GM18517 (cell line): ENCODE measurements at regions not wholly inside any gene's neighbourhood (a gene's known extent, or its start where the extent isn't known, plus 50 kb on each side); places are given as distances from the start of the nearest gene placed in this dataset.

Experiments used
- ATAC-seq: cut with Tn5 transposase; IDR thresholded peaks from one replicate; pipeline ENCODE4 v1.9.1; 2021; ENCODE audit warnings: mild to moderate bottlenecking, moderate library complexity; ENCODE audit not compliant: unreplicated experiment

DNA sequence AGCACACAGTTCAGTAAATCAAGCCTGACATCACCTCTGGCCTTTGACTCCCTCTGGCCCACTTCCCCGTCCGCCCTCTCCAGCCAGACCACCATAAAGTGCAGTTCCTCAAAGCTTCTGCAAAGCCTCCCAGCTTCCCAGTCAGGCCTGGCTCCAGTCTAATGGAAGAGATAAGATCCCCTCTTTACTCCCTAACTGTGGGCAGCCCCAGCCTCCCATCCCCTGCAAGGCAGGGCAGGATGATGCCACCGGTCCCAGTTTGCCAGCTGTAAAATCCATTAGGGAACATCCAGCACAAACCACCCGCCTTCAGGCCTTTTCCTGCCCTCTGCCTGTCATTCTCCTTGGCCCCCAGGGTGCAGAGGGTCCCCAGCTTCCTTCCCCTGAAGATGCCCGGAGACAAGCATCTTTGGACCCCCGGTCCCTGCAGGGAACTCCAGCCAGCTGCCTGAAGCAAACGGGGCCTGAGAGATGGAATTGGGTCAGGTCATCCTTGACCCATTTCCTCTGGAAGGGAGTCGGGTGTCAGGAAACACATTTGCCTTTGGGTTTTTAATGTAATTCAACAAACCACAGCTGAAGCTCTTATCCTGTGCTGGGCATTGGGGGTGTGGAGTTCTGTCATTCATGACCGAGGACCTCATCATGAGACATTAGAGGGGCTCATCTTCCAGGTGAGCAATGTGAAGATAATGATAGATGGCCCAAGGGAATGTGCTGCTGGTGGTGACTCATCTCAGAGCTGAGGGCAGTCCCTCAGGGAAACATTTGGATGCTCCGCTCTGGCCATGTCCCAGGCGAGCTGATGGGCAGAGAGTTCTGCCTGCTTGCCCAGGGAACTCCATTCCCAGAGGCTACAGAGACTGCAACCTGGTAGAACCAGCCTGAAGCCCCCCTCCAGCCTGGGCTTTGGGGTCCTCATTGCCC lies 93.8 kb upstream of the CLMN start:
- ATAC-seq = no peak

DNA sequence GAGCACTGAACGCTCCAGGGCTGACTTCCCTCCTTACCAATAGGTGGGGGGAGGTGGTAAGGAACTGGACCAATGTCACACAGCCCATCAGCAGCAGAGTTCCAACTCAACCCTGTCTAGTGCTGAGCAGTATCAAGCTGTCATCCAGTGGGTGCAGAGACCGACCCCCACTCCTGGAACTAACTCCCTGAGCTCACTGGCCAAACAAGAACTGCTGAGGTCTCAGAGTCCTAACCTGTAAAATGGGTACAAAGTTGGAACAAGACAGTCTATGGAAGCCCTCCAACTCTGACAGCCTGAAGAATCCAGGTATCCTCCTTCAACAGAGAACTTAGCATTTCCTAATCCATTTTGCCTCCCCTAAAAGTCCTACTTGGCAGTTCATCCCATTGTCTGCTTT lies 91.1 kb upstream of the CLMN start:
- no peak for ATAC-seq

DNA sequence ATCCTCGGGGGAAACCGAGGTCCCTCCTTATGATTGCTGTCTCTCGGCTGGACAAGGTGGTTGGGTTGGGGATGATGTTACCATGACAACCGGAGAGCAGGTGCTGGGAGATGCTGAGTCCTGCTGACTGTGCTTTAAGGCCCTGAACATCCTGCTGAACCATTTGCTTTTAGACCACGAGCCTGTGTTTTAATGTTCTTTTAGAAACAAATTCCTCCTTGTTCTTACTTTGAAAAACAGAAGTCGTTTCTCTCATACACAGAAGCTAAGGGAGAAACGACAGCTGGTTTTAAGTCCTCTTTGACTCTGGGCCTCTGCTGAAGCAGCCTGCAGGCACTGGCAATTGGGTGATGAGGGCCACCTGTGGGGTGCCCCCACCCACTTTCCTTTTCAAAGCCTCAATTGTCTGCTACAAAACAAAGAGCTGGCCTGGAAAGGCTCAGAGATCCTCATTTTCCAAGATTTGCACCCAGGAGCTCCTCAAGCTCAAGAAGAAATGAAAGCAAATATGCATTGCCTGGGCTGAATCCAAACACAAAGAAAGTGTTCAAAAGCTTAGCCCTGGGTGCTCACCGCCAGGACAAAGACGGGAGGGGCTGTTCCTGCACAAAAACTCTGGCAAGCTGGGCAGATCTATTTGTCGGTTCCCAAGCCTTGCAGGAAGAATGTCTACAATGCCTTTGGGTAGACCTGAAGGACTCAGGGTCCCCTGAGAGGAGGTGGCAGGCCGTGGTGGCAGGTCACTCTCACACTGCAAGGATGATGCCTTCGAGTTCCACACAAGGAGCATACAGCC lies 90.0 kb upstream of the CLMN start:
- ATAC-seq = no peak

DNA sequence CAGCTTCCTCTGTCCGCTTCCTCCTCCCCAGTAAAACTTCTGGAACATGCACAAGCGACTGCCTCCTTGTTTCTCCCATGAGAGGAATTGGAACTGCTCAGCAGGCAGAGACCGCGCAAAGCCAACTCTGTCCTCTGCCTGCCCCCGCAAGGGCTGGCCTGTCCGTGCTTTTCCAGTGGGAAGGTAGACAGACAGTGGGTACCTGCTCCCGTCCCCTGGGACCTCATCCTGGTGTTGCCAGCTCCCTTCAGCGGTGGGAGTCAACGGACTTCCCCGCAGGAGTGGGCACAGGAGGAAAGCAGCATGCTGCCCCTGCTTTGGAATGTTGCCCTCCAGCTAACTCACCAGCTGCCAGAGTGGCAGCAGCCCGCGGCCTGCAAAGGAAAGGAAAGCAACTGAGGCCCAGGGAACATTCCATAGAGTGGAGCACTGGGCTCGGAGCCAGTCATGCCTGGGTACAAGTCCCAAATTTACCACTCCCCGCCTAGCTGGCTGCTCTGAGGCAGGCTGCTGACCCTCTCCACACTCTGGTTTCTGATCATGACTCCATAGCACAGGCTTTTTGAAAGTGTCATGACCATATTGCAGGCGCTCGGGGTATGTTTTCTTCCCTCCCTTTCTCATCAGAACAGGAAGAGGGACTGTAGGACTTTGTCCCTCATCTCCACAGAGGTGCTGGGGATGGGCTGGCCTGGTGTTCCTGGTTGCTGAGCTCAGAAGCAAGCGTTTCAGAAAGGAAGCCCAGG lies 89.2 kb upstream of the CLMN start:
- no peak for ATAC-seq

DNA sequence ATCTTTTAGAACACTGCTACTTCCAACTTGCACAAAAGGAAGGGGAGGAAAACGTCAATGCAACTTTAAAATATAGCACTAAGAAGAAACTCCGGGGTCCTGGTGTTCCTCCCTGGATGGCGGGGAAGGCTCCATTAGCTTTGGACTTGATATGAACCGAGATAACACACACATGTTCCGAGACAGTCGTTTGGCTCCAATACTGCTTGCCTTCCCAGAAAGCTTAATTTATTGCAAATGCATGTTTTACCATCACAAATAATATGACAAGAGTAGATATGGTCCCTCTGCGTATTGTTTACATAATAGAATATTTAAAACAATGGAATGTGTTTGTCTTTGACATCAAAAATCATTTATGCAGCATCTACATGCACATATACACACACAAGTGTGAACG lies 87.6 kb upstream of the CLMN start:
- no peak for ATAC-seq

DNA sequence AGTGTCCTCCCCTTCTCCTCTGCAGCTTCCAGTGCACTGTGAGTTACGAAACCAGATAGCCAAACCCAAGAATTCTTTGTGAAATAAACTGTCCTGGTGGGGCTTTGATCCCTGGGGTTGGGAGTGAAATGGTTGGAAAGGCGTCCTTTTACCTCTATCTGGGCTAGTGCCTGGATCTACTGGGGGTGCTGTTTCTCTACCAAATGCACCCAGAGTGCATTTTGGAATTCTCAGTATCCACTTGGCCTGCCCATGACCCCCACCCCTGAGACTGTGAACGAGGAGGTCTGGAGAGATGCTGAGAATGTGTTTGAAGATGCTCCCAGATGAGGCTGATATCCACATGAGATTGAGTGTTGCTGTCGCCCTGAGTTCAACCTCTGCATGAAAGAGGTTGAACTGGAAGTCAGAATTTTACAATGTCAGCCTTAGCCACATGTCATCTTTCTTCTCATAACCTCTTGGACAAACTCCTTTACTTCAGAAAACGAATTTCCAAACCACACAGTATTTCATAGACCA lies 87.1 kb upstream of the CLMN start:
- no peak for ATAC-seq

DNA sequence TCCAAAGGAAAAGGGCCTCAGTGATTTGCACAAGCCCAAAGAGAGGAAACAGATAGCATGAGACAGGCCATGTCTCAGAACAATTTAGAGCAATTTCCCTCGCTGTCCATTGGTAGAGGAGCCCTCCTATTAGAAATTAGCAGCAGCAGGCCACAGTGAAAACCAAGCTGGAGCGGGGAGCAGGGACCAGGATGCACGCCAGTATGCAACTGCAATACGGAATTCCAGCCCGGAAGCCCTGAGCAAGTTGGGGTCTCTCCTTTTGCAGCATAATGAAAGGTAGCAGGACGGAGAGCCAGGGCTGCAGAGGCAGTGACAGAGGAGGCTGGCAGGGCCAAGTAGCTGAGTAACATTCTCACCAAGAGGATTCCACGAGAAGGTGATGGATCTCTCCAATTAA lies 84.9 kb upstream of the CLMN start:
- no peak for ATAC-seq

DNA sequence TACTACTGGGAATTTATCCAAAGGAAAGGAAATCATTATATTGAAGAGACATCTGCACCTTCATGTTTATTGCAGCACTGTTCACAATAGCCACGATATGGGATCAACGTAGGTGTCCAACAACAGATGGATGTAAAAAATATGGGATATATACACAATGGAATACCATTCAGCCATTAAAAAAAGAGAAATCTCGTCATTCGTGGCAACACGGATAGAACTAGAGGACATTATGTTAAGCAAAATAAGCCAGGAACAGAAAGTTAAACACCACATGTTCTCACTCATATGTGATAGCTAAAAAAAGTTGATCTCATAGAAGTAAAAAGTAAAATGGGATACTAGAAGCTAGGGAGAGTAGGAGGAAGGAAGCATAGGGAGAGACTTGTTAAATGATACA lies 82.9 kb upstream of the CLMN start:
- no peak for ATAC-seq

DNA sequence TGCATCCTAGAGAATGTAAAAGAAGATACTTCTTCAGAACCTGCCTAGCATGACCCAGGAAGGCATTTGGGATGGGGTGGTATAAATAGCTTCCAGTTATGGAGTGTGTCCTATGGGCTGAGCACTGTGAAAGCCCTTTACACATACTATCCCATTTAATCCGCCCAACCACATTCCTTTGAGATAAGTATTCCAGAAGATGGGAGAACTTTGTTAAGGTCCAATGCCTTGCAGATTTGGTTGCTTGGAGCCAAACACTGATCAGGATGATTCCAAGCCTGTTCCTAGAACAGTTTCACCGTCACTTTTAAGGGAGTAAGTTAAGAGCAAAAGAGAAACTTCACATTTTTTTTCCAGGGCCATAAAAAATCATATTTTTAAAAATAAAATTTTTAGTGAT lies 82.5 kb upstream of the CLMN start:
- no peak for ATAC-seq

DNA sequence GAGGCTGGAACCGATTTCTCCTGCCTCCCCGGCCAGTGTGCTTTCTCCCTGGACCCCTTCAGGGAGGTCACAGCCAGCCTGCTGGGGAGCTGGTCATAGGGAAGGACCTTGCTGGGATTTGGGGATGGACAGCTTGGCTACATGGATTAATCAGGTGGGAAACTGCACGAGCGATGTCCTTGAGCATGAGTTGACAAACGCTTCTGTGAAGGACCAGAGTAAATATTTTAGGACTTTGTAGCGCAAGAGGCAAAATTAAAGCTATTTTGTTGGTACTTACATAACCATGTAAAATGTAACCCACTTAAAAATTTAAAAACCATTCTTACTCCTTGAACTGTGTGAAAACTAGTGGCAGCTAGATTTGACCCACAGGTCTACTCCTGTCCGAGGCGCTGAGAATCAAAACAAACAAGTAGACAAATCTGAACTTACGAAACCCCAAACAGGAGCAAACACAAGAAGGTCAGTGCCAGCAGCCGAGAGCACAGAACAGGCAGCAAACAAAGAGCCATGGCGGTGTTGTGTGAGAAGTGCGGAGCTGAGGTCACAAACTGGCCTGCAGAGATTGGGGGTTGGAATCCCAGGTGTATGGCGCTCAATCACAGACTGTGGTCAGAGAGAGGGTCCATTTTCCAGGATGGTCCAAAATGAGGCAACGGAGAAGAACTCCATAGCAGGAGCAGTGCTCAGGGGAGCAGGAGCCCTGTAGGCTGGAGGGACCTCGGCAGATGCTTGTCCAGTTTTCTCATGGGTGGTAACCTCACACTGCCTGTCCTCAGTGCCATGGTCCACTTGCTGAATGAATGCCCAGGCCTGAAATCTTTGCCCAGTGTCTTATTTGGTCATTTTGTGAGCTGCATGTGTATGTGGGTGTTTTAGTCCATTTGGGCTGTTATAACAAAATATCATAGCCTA lies 79.2 kb upstream of the CLMN start:
- no peak for ATAC-seq

DNA sequence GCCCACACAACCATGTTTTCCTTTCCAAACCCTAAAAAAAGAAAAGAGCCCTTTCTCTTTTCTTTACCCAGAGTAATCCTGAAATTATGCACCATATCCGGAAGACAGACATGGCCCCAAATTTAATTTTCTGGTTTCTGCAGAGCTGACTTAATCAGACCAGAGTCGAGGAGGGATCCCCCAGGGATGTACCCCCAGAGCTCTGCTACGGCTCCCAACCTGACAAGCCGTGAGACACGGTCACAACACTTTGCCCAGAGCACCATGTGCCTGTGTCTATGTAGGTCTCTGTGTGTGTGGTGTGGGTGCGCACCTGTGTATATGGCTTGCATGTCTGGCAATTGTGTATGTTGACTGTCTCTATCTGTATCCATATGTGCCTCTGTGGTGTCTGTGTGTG lies 77.6 kb upstream of the CLMN start:
- no peak for ATAC-seq

DNA sequence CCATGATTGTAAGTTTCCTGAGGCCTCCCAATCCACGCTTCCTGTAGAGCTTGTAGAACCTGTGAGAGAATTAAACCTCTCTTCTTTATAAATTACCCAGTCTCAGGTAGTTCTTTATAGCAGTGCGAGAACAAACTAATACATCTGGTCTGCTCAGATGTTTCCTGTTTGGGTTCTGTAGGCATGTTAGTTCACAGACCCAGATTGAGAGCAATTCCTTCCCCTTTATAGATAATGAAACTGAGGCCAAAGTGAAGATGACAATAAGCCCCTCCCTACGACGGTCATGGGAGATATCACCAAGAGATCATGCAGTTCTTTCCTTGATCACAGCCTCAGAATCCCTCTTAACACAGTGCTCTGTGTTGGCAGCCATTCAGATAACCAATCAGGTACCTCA lies 76.5 kb upstream of the CLMN start:
- no peak for ATAC-seq

DNA sequence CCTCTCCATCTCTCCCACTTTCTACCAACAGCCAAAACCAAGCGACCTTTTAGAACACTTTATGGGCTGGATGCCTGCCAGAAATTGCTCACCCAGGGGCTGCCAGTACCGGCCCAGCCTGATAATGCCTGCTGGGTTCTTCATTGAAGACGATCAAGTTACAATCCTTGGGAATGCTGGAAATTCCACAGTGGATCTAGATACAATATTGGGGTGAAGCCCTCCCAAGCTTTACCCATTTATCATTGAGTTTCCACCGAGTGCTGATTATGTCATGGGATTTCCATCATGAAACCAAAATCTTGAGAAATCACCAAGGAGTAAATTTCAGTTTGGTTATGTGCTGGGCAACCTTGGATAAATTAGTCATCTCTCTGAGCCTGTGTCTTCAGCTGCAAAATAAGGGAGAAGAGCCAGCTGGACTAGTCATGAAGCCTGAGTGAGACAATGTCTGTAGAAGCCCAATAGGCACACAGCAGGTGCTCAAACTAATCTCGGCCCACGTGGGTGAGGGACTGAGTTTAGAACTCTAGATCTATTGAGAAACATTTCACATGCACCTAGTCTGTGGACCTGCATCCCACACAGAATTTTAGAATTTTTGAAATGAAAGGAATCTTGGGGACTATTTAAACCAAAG lies 75.5 kb upstream of the CLMN start:
- ATAC-seq = no peak

DNA sequence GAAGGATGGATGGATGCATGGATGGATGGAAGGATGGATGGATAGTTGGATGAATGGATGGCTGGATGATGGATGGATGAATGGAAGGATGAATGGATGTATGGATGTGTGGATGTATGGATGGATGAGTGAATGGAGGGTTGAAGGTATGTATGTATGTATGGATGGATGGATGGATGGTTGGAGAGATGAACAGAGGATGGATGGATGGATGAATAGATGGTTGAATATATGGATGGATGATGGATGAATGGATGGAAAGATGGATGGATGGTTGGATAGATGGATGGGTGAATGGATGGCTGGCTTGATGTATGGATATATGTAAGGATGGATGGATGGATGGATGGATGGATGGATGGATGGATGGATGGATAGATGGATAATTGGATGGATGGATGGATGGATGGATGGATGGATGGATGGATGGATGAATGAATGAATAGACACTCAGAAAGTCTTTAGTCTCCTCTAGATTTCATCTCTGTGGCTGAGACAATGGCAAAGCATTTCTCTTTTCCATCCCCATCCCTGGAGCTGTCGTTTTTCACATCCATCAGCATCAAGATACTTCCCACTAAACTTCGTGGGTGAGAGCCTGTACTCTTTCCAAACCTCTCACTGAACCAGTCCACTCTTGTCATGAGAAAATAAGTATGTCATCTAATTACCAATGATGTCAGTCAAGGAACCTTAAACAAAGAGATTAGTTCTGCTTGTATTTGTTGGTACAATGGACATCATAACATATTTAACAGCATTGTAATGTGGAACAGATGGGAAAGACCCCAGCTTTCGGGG lies 74.8 kb upstream of the CLMN start:
- no peak for ATAC-seq

DNA sequence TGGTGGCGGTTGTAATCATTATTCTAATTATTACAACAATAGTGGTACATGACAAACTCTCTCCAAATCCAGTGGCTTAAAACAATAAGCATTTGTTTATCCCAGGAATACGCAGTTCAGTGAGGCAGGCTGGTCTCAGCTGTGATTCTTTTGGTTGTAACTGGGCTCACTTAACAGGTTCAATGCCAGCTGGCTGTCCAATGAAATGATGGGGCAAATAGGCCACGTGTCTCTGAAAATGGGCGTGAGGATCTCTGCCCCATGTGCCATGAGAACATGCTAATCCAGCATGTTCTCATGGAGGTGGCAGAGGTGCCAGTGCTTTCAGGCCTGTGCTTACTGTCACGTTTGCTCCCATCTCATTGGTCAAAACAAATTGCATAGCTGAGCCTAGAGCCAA lies 73.1 kb upstream of the CLMN start:
- ATAC-seq = no peak

DNA sequence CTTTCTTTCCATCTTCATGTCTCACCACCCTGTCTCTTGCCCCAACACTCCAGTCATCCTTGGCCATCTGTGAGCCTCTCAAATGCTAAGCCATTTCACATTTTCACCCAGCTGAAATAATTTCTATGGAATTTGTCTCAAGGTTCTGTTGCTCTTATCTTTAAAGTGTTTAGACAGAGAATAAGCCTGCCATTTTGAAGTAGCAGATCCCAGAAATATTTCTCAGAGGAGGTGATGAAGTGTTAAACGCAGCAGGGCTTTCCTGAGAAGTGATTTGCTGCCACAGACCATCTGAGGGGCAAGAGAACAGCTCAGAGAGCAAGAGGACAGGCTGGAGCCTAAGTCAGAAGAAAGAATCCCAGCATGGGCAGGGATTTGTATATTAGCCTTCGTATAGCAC lies 71.6 kb upstream of the CLMN start:
- no peak for ATAC-seq

DNA sequence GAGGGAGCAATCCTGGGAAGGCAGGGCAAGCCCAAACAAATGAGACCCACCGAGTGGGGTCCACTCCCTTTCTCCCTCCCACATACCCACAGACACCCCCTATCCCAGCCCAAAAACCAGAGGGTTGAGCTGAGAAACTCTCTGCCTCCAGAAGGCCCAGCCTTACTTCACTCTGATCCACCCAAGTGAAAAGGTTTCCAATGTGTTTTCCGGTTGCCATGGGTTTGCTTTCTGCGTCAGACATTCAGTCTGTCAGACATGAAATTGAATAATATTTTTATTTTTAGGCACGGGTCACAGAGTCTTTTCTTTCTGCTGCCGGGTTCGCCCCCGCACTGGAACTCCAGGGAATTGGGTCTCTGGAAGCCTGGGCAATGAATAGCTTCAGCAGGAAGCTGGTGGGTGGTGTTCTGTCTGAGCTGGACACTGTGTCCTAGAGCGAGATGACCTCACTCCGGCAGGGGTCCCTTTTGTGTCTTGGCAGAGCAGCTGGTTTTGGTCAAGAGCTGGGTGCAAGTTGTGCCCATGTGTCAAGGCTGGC lies 69.8 kb upstream of the CLMN start:
- ATAC-seq = no peak

DNA sequence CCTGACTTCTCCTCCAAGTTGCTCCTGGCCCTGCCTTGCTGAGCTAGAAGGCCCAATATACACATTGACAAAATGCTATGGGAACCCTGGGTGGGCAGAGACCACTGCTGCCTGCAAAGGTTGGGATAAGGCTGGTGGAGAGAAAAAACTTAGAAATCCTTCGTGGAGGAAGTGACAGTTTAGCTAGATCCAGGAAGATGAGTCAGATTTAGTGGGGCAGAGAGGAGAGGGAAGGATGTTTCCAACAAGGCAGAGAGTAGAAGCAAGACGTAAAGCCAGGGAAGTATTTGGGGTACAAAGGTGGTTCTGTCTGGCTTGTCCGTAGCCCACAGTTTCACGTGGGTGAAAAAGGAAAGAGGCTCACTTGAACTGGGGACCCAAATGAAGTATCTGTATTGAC lies 69.0 kb upstream of the CLMN start:
- ATAC-seq = no peak
